HS-27A (cell line): ENCODE measurements at regions not wholly inside any gene's neighbourhood (a gene's known extent, or its start where the extent isn't known, plus 50 kb on each side); places are given as distances from the start of the nearest gene placed in this dataset.
"Not testable (repeated sequence)": the region's sequence is repeated elsewhere in the genome, so short reads cannot be mapped to it uniquely, and the experiment has no call there.

Source experiments
- DNase-seq: peaks from one replicate; pipeline ENCODE4 v3.0.0-alpha.2; 2012; ENCODE audit warnings: low read depth, missing footprints

DNA sequence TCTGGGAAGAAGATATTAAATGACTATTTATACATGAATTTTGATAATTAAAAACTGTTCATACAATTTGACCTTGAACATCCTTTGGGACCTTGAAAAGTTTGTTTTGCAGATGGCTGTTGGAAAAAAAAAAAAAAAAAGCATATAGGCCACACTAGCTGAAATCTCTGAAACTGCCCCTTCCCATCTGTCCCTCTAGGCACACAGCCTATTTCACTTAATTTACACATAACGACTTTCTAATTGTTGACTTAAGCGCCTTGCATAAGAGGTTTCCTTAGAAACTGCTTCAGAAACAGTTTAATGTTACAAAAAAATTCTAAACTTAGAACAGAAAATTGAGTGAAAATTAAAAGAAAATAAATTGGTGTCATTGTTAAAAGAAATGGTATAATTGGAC, 131.0 kb downstream of the COX18 start:
- DNase-seq: no peak

DNA sequence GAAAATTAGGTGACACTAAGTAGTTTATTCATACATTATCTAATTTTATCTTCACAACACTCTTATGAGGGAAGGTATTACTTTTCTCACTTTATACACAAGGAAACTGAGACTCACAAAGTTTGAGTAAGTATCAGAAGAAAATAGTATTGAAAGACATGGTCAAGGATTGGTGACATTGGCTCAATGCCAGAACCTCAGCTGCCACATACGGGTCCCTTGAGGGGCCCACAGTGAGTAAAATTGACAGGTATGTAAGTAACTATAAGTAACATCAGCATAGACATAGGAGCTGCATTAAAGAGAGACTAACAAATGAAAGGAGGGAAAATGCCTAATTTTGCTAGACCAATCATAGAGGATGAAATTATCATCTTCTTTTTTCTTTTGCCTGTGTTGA, 134.1 kb downstream of the COX18 start:
- no peak for DNase-seq

GRCh38 chr4:72933029-72933428, 136.5 kb downstream of the COX18 start:
- DNase-seq: no peak

GRCh38 chr4:72931346-72931745, 138.2 kb downstream of the COX18 start:
- DNase-seq: no peak

DNA sequence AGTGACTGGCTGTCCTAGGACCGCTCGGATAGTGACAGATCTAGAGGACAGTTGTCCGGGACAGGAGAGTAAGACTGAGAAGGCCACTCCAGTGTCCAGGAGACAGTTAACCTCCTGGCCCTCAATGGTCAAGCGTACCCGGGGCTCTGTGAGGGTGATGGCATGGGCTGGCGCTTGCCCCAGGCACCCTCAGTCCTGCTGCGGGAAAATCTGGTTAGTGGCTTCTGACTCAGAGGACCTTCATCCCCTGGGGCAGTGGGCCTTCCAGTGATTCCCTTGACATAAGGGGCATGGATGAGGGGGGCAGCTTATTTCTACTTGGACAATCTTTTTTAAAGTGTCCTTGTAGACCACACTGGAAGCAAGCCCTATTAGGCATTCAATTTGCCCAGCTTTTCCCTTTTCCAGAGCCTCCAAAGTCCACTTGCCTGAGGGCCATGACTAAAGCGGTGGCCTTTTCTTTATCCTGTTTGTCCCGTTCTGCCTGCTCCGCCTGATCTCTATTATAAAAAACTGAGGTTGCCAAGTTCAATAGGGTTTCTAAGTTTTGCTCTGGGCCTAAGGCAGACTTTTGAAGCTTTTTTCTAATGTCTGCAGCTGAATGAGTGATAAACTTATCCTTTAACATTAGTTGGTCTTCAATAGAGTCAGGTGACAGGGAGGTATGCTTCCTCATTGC, 139.8 kb downstream of the COX18 start:
- not testable (repeated sequence) for DNase-seq

DNA sequence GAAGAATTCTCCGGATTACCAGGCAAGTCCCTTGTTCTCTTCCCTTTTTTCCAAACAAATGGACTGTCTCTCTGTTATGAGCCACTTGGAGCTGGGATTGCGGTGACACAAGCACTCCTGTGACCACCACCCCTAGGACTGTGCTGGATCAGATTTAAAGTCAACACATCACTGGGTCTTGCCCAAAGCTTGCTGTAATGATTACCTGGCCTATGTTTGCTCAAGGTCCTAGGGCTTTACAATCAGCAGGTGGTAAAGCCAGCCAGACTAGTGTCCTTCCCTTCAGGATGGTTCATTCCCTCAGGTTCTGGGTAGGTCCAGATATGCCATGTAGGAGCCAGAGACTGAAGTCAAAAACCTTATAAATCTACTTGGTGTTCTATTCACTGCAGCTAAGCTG, 144.7 kb downstream of the COX18 start:
- no peak for DNase-seq

DNA sequence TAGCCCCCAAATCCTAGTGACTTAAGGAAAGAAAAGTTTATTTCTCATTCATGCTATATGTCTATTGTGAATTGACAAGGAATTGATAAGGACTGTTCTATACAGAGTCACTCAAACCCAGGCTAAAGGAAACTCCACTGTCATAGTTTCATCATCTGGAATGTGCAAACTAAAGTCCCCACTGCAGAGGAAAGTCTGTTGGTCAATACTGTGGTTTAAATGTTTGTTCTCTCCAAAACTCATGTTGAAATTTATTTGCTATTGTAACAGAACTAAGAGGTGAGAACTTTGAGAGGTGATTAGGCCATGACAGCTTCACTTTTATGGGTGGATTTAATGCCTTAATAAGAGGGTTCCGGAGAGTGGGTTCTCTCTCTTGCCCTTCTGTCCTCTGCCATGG, 149.6 kb downstream of the COX18 start:
- DNase-seq: no peak

GRCh38 chr4:72919464-72919863, 150.1 kb downstream of the COX18 start:
- DNase-seq: no peak

DNA sequence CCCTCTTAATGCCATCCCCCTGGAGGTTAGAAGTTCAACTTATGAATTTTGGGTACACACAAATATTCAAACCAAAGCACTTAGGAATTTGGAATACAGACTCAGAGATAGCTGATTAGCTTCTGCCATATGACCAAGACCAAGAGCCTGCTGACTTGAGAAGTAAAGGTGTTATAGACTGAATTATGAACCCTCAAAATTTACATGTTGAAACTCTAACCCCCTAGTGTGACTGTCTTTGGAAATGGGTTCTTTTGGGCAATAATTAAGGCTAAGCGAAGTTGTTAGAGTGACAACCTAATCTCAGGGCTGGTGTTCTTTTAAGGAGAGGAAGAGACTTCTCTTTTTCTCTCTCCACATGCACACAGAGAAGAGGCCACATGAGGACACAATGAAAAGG, 151.2 kb downstream of the COX18 start:
- DNase-seq: no peak

- DNase-seq: no peak
Measured at GRCh38 chr4:72911316-72911715, 158.2 kb downstream of the COX18 start.

DNA sequence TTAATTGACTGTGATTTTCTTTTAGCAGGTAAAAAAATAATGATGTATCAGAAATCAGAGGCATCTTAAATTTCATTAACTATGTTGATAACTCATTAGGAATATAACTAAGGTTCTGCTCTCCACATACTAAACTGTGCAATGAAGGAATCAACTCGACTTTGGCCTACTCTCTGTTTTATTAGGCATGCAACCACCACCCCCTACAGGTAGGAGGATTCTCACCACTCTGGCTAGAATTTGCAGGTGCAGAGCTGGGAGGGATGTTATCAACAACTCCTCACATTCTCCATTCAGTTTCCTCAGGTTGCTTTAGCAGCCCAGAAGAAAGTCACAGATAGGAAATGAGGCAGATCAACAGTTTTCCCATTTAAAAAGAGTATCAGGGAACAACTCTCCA, 160.1 kb downstream of the COX18 start:
- DNase-seq: no peak

DNA sequence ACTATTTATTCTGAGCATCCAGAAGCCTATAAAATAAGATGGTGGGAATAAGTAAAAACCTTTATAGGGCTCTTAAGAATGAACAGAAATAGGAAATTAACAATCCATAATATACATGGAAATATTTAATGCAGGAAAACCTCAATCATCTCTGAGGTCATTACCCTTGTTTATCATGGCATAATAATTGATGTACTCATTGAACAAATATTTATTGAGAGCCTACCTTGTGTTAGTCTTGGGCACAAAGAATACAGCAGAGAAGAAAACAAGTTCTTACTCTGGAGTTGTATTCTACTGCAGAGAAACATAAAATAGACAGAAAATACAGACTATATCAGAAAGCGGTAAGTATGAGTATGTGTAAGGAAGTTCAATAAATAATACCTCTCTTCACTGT, 167.2 kb downstream of the COX18 start:
- DNase-seq: no peak

DNA sequence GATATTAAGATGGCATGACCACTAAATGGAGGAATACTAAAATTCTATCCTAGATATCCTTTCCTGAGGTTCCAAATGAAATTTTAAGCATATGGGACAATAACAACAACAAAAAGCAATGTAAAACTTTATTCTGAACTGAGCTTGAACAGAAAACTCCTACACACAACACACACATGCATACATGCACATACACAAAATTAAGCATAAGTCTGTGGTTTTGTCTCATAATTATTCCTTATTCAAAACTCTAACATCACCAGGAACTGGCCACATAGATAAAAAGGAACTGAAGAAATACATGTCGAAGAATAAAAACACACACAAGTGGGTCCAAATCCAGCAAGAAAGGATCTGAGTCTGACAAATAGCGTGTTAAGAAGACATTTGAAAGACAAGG, 168.0 kb downstream of the COX18 start:
- DNase-seq: no peak

DNA sequence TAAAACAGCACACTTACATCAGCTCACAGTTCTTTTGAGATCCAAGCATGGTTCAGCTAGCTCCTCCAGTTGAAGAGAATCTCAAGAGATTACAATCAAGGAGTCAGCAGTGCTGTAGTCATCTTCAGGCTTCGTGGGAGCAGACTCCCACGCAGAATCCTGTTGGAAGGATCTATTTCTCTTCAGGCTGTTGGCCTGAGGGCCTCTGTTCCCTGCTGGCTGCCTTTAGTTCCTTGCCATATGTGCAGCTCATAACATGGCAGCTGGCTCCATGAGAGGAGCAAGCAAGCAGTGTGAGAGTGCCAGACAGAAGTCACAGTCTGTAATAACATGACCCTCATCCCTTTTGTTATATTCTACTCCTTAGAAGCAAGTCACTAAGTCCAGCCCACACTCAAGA, 168.6 kb downstream of the COX18 start:
- DNase-seq: no peak

GRCh38 chr4:72899621-72900020, 169.9 kb downstream of the COX18 start:
- DNase-seq: no peak

- DNase-seq: no peak
Measured at GRCh38 chr4:72899214-72899613, 170.3 kb downstream of the COX18 start.

DNA sequence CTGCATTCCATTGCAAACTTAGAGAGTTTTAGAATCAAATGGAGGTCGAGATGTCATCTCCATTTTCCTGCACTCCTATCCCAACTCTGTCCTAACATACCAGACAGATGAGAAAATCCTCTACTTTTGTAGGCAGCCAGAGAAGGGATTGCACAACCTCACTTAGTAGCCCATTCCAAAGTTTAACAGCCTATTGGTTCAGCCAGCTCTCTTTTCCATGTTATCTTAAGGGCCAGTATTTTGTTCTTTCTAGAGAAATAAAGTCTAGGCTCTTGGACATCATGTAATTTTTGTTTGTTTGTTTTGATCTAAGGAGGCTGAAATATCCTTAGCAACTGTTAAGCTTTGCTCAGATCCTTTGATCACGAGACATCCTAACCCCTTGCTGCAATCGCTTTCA, 173.0 kb downstream of the COX18 start:
- peak; percentile 62 for DNase-seq

DNA sequence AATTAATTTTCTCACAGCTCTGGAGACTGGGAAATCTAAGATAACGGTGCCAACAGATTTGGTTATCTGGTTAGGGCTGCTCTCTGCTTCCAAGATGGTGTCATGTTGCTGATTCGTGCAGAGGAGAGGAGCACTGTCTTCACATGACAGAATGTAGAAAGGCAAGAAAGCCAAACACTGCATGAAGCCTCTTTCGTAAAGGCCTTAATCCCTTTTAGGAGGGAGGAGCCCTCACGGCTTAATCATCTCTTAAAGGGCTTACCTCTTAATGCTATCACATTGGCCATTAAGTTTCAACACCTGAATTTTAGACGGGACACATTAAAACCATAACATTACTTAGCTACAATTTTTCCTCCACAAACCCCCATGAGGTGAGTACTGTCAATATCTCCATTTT, 174.1 kb downstream of the COX18 start:
- DNase-seq: no peak

DNA sequence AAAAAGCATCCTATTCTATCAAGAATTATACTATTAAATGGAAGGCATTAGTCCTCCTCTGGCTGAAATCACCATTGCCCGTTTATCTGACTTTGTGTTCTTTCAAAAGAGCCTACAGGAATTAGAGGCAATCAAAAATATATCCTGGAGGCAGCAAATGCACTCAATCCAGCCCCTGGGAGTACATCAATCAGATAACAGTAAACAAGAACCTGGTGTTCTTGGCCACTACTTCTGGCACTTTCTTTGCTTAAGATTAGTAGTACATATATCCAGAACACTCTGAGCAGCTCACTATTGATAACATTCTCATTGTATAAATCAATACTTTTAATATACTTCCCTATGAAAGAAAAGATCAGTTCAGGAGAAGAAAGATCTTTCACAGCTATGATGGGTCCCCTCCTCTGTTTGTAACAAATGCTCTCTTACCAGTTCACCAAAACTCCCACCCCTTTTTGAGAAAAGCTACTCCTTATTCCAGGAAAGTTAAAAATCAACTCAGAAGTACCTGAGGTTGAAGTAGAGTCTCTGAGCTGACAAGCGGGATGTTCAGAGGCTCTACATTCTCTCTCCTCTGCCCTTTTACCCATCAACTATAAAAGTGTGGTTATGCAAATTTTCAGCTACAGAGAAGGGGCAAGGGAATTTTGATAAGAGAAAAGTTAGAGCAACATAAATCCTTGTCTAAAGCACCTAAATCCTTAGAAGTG, 176.0 kb downstream of the COX18 start:
- no peak for DNase-seq

DNA sequence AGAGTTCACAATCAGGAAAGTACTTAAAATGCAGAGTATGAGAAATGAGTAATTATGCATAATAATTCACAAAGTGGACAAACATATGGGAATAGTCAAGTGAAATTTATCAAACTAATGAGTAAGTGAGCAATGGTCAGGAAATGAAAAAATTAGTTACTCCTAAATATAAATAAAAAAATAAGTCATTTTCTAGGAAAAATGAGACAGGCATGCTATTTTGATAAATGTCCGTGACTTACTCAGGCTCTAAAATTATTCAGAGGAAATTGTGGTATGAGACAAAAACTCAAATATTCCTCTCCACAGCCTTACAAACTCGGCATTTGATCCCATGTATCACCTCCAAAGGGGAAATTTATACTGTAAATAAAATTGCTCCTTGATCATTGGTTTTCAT, 181.2 kb downstream of the COX18 start:
- DNase-seq: no peak

DNA sequence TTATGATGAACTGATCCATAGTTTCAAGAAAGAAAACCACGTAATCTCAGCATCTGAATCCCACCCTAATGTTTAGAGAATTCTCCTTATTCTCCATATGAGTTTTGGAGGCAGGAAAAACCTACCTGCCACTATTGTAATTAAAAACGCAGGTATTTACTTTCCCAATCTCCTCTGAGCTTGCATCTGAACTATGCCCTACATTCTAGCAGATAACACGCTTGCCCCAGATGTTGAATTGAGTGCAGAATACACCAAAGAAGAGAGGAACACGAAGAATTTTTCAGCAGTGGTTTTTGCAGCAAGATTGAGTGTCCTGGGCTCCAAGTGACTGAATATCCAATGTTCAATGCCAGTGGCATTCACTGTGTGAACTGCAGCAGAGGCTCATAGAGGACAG, 182.4 kb downstream of the COX18 start:
- no peak for DNase-seq

DNA sequence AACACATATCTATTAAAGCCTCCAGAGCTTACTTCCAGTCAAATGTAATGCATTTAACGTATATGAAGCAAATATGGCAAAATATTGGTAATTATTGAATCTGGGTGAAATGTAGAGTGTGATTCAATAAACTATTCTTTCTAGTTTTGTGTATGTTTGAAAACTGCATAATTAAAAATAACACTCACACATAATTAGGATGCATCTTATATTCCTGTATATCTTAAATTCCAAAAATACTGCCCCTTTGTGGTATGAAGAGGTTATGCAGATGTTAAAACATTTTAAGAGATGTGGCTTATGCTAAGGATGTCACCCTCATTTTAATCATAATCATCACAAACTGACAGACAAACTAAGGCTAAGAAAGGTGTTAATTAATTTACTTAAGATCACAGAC, 182.9 kb downstream of the COX18 start:
- DNase-seq: no peak

- not testable (repeated sequence) for DNase-seq
Measured at GRCh38 chr4:72884225-72884624, 185.3 kb downstream of the COX18 start.

GRCh38 chr4:72876946-72877345, 192.6 kb downstream of the COX18 start:
- no peak for DNase-seq
